Activated CD4-positive, alpha-beta T cell treated with anti-CD3 and anti-CD28 coated beads, Interleukin-2, amount 50 U/mL, for 1 hour (primary cell): ENCODE measurements at regions not wholly inside any gene's neighbourhood (a gene's known extent, or its start where the extent isn't known, plus 50 kb on each side); places are given as distances from the start of the nearest gene placed in this dataset.

Experiments
- DNase-seq: peaks from one replicate; pipeline ENCODE4 v3.0.0-alpha.2; 2020

DNA sequence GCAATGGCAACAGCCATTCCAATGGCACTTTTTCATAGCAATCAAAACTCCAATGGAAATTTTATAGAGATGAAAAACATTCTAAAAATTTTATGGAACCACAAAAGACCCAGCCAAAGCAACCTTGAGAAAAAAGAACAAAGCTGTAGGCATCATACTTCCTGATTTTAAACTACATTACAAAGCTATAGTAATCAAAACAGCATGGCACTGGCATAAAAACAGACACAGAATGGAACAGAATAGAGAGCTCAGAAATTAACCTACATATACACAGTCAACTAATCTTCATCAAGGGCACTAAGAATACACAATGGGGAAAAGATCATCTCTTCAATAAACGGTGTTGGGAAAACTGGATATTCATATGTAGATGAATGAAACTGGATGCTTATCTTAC, 401.5 kb downstream of the NPHP4 start:
- no peak for DNase-seq

DNA sequence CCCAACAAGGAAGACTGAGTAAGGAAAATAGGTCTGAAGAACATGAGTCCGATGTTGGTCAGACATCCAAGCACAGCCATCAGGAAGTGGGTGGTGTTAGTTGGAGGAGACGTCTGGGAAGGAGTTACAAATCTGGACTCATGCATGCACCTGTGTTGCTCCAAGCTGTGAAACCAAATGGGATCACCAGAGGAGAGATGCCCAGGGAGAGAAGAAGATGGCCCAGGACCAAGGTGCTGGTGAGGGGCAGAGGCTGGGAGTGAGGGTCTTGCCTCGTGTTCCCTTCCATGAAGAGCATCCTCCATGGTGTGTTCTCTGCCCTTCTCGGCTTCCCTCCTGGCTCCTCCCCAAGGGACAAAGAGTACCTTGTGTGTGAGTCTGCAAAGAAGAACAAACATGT, 405.6 kb downstream of the NPHP4 start:
- DNase-seq: no peak

DNA sequence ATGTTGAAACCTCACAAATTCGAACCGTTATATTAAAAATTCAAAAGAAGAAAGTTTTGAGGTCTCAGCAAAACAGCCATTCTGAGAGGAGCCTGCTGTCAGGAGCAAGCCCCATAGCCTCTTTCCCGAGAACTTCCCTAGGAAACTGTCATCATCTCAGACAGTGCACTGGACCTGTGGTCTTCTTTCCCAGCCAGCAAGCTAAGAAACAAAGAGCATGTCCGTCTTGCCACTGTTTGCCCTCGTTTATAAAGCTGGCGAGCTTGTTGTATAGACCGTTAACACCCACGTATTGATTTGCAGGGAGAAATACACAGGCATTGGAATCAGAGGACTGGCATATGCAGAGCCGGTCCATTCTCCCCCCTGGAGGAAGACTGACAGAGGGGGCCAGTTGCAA, 407.0 kb downstream of the NPHP4 start:
- no peak for DNase-seq

DNA sequence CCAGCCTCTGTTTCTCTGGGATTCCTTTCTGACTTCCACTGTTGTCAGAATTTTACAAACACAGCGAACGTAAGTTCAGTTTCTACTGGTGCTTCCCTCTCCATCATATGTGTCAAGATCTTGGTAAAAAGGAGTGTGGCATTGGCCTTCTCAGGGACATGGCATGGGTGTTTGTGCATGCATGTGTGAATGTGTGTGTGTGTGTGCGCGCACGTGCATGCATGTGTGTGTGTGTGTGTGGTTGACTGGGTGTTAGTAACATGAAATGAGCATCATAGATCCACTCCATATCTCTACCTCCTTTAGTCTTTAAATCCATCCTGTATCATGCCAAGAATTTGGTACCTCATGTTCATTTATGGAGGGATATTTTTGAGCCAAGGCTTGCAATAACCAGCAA, 411.3 kb downstream of the NPHP4 start:
- no peak for DNase-seq

DNA sequence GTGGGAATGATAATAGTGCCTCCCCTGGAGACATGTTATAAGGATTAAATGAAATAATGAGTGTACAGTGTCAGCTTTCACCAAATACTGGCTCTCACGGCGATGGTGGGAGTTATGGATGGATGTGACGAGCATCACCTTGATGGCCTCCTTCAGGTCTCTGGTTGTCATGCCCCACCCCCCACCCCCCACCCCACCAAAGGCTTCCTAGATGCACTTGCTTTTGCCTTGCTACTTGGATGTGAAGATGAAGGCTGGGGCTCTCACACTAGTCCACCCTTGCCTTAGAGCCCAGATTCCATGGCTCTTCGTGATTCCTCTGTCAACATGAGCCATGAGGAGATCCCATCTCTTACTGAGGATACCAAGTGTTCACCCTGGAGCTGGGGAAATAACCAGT, 412.3 kb downstream of the NPHP4 start:
- no peak for DNase-seq

DNA sequence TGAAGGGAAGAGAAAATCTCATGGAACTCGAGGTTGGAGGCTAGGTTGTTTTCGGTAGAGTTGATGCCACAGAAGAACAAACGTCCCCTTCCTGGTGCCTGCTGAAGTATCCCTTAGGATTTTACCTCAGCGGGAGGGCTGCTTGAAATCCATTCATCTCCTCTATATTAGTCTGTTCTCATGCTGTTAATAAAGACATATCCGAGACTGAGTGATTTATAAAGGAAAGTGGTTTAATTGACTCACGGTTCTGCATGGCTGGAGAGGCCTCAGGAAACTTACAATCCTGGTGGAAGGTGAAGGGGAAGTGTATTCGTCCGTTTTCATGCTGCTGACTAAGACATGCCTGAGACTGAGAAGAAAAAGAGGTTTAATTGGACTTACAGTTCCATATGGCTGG, 413.5 kb downstream of the NPHP4 start:
- no peak for DNase-seq

DNA sequence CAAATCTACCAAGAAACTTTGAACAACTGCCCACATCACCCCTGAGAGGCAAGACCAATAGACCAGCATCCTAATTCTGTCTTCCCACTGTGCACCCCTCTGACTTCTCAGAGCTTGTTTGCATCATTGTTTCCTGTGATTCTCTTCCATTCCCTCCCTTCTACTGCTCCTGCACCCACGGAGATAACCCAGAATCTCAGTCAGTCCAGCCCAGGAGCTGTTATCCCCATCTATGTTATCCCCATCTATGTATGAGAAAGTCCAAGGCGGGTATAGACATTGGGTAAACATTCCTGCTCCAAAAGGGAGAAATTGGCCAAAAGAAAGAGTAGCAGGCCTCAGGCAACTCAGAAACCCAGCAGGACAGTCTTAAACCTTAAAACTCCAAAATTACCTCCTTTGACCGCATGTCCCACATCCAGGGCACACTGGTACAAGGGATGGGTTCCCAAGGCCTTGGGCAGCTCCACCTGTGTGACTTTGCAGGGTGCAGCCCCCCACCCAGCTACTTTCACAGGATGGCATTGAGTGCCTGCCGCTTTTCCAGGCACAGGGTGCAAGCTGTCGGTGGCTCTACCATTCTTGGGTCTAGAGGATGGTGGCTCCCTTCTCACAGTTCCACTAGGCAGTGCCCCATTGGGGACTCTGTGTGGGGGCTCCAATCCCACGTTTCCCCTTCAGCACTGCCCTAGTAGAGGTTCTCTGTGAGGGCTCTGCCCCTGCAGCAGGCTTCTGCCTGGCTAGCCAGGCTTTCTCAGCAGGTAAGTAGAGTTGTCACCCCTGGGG, 414.8 kb downstream of the NPHP4 start:
- no peak for DNase-seq

DNA sequence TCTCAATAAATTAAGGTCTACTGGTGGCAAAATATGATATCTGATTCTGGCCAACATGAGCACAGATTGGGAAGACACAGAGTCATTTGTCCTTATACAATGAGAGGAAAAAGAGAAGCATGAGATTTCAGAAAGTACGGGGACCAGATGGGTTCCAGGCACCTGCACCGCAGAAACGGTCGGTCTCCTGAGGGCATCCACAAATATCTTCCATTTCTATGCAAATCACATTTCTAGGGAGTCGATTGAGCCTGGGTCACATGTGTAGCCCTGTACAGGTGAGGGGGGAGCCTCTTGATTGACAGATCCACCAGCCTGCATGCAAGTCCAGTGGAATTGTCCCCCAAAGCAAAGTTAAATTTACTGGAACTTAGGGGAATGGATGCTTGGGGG, 415.6 kb downstream of the NPHP4 start:
- no peak for DNase-seq

DNA sequence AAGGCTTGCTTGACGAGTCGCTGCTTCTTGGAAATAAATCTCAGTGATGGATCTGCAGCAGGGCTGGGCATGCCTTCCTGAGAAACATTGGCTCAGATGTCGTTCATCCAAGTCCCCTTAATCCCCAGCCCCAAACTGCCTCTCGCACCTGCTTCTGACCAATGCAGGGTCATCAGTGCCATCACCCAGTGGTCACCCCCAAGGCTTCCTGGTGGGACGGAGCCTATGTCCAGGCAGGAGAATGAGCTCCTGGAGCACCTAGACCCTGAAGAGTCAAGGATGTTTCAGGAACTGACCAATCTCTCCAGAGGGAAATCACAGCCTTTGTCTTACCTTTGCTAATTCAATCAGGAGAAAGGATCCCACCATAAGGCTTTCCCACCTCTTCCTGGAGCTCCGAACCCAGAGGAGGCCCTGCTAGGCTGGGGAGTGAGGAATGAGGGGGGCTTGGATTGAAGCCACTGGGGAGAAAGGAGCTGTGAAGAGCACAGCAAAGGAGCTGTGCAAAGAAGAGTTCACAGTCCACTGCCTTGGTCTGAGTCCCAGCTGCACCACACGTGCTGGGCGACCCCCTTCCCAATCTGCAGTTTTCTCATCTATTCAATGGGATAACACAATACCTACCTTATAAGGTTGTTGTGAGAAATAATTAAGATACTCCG, 416.1 kb downstream of the NPHP4 start:
- DNase-seq: no peak

DNA sequence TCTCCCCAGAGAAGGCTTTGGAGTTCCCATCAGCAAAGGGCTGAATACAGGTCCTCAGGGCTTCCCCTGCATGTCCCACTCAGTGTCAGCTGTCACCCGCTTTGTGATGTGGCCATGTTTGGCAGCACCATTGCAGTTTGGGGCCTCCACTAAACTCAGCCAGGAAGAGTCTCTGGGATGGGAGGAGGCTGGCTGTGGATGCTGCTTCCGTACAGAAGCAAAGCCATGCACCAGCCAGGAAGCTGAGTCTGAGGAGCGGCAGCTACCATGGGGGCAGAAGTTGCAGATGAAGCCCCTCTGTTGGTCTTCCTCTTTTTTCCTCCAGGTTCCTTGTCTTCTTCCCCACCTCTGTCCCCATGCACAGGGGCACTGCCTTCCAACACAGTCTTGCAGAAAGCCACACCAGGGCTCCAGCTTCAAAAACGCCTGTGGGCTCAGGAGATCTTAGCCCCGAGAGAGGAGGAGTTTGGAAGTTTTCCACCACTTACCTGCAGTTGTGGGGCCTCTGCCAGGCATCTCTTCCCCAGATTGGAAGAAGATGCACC, 416.8 kb downstream of the NPHP4 start:
- DNase-seq: no peak

DNA sequence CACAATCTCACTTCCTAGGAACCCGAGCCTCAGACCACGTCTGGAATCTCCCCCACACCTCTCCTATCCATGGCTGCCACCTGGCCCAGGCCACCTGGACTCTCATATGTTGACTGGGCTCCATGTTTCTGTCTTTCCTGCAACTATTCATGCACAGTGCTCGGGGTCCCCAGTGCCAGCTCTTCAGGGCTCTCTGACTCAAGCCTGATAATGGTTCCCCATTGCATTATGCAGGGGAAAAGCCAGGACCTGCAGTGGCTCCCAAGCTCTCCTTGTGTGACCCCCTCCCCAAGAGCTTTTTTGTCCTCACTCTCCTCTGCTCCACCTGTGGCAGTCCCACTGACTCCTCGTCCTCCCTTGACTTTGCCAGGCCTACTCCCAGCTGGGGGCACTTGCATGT, 417.6 kb downstream of the NPHP4 start:
- no peak for DNase-seq

DNA sequence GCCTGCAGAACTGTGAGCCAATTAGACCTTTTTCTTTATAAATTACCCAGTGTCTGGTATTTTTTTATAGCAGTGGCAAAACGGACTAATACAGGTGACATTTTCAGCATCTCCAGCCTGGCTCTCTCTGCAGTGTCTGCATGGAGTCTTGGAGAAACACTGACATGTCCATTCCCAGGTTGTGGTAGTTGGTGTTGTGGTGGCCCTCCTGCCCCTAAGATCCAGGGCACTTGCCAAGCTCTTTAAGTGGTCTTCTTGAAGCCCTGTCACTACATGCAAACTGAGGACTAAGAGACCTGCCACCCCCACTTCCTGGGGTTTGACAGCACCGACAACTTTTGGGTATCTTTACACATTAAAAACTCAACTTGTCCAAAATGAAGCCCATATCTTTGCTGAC, 419.4 kb downstream of the NPHP4 start:
- no peak for DNase-seq

DNA sequence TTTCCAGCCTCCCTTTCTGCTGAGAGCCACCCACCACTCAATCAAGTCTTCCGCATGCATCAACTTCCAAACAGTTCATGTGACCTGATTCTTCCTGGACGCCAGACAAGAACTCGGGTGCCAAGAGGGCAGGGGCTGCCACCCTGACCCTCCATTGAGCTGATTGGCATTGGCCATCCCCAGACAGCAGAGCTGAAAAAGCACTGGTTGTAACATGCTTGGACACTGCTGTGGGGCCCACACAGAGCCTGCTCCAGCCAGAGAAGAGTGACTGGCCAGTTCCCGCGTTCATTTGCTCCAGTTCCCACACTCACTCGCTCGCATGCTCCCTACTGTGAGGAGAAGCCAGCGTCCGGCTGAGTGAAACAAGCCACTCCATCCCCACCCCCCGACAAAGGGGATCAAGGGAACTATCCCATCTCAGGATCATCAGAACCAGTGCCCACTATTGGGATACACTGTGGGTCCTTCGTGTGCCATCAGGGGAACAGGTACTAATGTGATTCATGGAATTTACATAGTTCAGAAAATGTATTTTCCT, 420.3 kb downstream of the NPHP4 start:
- DNase-seq: no peak

DNA sequence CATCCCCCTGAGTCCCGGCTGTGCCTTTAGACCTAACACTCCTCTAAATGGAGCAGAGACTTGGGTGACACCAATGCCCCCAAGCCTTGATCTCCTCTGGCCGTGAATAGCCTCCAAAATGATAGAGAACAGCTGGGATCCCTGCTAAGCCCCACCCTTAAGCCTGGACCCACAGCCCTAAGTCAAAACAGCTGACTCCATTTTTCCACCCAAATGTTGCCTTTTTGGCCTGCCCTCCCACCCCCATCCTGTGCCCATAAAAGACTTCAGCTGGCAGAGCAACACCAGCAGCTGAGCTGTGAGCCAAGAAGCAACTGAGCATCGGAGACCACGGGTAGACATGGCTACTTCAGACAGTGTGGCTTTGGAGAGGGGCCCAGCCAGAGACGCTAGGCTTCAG, 420.8 kb downstream of the NPHP4 start:
- no peak for DNase-seq

DNA sequence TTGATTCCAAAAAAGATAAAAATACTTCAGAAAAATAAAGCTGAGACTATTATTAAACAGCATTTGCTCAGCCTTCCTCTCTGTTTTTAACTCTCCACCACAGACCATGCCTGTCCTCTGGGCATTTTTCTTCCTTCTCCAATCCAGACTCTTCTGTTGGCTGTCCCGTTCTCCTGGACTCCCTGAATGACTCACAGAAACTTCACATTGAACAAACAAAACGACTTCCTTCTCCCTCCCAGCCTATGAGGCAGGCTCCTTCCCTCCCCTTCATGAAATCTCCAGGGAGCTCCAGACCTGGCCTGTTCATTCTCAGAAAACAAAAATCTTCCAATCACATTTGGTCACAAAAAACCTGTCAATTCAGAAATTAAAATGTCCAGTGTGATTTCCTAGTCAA, 421.3 kb downstream of the NPHP4 start:
- no peak for DNase-seq

DNA sequence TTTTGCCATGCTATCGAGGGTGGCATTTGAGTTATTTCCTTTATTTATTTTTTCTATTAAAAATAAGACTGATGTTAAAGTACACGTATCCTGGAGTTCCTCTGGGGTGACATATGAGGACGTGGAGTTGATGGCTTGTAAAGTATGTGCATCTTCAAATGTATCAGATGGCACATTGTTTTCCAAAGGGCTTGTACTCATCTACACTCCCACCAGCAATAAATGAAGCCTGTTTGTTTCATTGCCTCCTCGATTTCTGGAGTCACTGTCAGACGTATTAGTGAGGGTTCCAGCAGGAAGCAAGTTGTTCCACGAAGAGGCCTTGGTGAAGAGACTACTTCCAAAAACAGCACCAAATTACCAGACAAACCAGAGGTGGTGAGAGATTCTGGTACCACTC, 423.9 kb downstream of the NPHP4 start:
- no peak for DNase-seq

DNA sequence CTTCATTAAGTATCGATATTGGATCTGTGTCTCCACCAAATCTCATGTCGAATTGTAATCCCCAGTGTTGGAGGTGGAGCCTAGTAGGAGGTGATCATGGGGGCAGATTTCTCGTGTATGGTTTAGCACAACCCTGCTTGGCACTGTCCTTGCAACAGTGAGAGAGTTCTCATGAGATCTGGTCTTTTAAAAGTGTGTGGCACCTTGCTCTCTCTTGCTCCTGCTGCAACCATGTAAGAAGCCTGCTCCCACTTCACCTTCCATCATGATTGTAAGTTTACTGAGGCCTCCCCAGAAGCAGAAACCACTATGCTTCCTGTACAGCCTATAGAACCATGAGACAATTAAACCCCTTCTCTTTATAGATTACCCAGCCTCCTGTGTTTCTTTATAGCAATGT, 424.4 kb downstream of the NPHP4 start:
- no peak for DNase-seq

DNA sequence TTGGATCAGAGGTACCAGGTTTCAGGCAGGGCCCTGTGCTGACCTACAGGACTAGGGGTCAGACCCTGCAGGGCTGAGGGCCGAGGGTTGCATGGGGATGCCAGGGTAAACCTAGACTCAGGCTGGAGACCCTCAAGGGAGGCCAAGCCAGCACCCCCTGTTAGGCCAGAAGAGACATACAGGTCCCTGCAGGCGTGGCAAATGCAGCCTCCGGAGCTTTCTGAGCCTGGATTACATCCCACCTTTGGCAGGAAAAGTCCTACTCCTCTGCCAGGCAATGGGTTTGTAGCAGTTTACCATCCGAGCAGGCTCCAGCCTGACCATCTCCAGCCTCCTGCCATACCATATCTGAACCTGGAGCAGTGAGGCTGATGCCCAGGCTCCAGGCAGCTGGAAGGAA, 425.3 kb downstream of the NPHP4 start:
- DNase-seq: no peak

DNA sequence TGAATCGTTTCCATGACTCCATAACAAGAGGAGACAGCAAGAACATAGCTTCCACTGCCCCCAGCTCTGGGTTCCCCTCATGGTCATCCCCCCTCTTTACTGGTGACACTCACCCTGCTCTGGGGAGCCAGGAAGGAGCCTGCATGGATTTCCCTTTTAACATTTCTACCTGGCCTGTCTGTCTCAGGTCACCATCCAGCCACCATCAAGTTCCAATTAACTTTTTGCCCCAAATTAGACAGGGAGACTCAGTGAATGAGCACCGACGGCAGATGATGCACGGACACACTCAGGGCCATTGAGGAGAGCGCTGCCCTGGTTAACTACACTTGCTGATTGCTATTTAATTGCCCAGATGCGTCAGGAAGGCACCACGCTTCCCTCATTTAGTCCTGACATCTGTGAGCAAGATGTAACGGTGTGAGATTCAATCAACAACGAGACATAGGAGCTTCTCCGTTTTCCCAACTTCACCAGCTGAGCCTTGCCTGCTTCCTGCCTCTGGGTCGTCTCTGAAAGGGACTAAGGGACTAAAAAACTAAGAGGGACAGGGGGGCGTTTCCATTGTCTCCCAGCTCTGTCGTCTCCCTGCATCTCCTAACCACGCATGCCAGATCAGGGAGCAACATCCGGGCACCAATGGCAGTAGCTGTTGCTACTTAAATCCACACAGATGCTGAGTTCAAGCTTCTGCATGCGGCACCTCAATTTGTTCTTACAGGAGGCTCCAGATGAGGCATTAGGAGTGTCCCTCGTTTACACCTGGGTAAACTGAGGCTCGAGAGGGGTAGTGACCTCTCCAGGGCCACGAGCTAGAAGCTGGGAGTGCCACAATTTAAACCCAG, 426.7 kb downstream of the NPHP4 start:
- DNase-seq: no peak

DNA sequence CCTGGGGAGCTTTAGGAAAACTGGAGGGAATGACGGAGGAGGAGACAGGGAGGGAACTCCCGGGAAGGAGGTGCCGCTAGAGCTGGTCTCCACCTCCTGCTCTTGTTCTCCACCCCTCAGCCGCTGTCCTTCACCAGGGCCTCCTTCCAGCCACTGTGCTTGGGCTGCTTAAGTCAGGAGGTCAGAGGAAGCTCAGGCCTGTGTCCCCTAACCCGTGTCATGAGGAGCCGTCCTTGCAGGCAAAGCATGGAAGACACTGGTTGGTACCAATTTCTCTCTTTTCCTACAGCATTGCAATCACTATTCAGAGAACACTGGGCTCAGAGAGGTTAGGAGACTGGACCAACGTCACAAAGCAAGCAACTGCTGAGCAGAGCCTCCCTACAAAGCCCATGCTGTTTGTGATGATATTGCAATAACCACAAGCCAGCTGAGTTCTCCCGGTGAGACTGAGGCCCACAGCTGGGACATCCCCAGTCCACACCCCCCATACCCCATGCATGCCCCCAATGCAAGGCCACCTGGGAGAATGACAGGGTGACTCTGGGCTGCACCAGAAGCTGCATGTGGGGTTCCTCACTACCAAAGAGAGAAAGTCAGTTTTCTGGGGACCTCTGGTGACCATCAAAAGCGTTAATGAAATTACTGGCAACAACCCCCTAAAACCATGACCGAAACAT, 427.5 kb downstream of the NPHP4 start:
- no peak for DNase-seq

DNA sequence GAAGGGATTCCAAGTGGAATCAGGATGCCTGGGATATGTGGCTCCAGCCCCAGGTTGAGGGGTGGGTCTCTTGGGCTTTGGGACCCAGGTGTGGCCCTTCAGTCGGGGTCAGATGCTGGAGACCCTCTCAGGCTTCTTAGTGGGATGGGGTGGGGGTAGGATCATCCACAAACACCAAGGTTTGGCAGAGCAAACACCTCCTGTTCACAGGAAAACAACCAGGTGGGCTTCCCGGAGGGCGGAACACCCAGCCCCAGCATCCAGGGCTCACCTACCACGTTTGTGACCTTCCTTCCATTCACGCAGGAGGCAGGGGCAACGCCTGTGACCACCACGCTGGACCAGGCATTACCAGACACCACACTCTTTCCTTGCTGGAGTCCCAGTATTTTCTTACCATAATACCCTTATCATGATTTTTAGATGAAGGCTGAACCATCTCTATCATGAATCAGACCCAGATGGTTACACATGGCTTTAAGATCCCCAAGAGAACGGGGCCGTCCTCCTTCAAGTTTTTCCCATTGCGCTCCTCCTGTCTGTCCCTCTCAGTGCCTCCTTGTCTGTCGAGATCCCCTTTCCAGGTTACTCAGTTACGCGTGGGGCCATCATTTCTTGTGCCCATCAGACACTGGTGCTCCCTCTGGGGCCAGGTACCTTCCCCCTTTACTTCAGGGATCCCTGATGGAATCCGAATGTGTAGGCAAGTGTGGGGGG, 428.2 kb downstream of the NPHP4 start:
- DNase-seq: no peak

DNA sequence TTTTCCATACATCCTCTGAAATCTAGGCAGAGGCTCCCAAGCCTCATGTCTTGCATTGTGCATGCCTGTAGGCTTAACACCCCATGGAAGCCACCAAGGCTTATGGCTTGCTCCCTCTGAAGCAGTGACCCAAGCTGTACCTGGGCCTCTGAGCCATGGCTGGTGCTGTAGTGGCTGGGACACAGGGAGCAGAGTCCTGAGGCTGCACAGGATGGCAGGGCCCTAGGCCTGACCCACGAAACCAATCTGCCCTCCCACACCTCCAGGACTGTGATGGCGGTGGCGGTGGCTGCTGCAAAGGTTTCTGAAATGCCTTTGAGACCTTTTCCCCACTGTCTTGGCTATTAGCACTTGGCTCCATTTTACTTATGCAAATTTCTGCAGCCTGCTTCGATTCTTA, 429.5 kb downstream of the NPHP4 start:
- no peak for DNase-seq
